ENCODE measurements at regions not wholly inside any gene's neighbourhood (a gene's known extent, or its start where the extent isn't known, plus 50 kb on each side); places are given as distances from the start of the nearest gene placed in this dataset.

GRCh38 chr12:13369474-13370056 is 173.0 kb downstream of the EMP1 start:
- peaks cover 19 to 43% of the 10 kb centered on the region in 2 donors for H3K27me3 Mint-ChIP-seq
- no peak overlapping the region for H3K27ac Mint-ChIP-seq
- DNase-seq (no peak), ATAC-seq (replicated peaks) (no peak)
- no peaks in the 10 kb centered on the region for H3K9me3 Mint-ChIP-seq
- H3K4me1 Mint-ChIP-seq (ENCODE audit: low read depth in 2 of 2), result no peaks in the 10 kb centered on the region
- no peaks in the 10 kb centered on the region for H3K36me3 Mint-ChIP-seq (ENCODE audit: insufficient read depth)
- no peak overlapping the region for H3K4me3 Mint-ChIP-seq

GRCh38 chr12:13368971-13369370 is 172.4 kb downstream of the EMP1 start:
- no peak overlapping the region for H3K27ac Mint-ChIP-seq
- H3K4me3 Mint-ChIP-seq, result no peak overlapping the region

GRCh38 chr12:13368431-13368830 is 171.9 kb downstream of the EMP1 start:
- H3K36me3 Mint-ChIP-seq (ENCODE audit: insufficient read depth), result no peaks in the 10 kb centered on the region
- ATAC-seq (replicated peaks) (no peak), DNase-seq (no peak)
- no peaks in the 10 kb centered on the region for H3K4me1 Mint-ChIP-seq (ENCODE audit: low read depth in 2 of 2)
- no peak overlapping the region for H3K27ac Mint-ChIP-seq
- no peaks in the 10 kb centered on the region for H3K9me3 Mint-ChIP-seq
- peaks cover 18 to 43% of the 10 kb centered on the region in 2 donors for H3K27me3 Mint-ChIP-seq
- H3K4me3 Mint-ChIP-seq, result no peak overlapping the region

More at GRCh38 chr12:13368971-13369370, 172.4 kb downstream of the EMP1 start:
- ATAC-seq (replicated peaks) (no peak), DNase-seq (no peak)
- H3K9me3 Mint-ChIP-seq, result no peaks in the 10 kb centered on the region
- no peaks in the 10 kb centered on the region for H3K36me3 Mint-ChIP-seq (ENCODE audit: insufficient read depth)
- peaks cover 18 to 43% of the 10 kb centered on the region in 2 donors for H3K27me3 Mint-ChIP-seq
- no peaks in the 10 kb centered on the region for H3K4me1 Mint-ChIP-seq (ENCODE audit: low read depth in 2 of 2)

DNA sequence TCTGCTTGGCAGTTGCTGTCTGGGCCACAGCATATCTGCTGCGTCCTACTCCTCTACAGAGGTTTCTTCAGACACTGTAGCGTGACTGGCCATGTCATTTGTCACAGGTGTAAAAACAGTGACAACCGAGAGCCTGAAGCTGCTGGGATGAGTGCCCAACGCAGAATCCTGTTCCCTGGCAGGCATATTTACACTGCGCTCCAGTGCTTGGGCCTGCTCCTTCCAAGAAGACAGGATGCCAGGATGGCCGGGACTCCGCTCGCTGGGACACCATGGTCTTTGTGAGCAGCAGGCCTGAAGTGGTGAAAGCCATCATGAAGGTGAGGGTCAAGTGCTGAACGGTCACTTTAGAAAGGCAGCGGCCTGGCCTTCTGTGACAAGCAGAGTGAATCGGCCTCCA is 171.4 kb downstream of the EMP1 start:
- Mint-ChIP-seq H3K27me3 (peaks cover 20 to 43% of the 10 kb centered on the region in 2 donors), H3K36me3 (ENCODE audit: insufficient read depth) (no peaks in the 10 kb centered on the region), H3K4me1 (ENCODE audit: low read depth in 2 of 2) (no peaks in the 10 kb centered on the region), H3K9me3 (no peaks in the 10 kb centered on the region), H3K27ac (no peak overlapping the region), H3K4me3 (no peak overlapping the region)
- DNase-seq (no peak), ATAC-seq (replicated peaks) (no peak)

DNA sequence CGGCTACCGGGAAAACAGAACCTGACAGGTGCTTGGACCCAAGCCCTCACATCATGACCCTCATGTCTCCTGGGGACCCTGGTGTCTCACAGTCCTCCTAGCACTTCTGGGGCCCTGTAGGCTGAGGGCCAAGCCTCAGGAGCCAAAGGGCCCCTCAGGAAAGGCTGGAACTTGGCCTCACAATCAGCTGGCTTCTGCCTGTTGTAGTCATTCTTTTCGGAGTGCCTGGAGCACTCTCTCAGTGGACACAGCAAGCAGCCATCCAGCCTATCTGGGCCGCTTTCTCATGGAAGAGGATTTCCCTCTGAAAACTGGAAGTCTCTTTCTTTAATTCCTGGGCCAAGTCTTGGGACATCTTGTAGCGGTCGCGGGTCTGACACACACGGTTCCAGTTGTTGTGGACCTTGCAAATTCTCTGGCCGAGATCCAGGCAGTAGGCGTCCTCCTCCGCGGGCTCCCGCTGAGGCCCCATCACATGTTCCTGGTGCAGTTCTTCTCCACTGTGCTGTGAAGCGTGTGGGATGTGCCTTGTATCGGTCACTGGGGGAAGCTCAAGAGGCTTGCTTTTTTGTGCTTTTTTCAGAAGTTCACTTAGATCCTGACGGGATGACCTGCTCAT is 169.3 kb downstream of the EMP1 start:
- Mint-ChIP-seq H3K4me3 (no peak overlapping the region), H3K27ac (no peak overlapping the region), H3K9me3 (no peaks in the 10 kb centered on the region), H3K4me1 (ENCODE audit: low read depth in 2 of 2) (no peaks in the 10 kb centered on the region), H3K36me3 (ENCODE audit: insufficient read depth) (no peaks in the 10 kb centered on the region), H3K27me3 (peaks cover 20 to 39% of the 10 kb centered on the region in 2 donors)
- ATAC-seq (replicated peaks), result no peak
- no peak for DNase-seq

GRCh38 chr12:13362260-13362841 is 165.8 kb downstream of the EMP1 start:
- H3K27ac Mint-ChIP-seq, result no peak overlapping the region
- H3K4me3 Mint-ChIP-seq, result no peak overlapping the region
- DNase-seq (peak; percentile 2 to 9 (median 8)), ATAC-seq (replicated peaks) (peak; percentile 47)
- H3K27me3 Mint-ChIP-seq, result peaks cover 30 to 36% of the 10 kb centered on the region in 2 donors
- H3K9me3 Mint-ChIP-seq, result no peaks in the 10 kb centered on the region
- no peaks in the 10 kb centered on the region for H3K36me3 Mint-ChIP-seq (ENCODE audit: insufficient read depth)
- H3K4me1 Mint-ChIP-seq (ENCODE audit: low read depth in 2 of 2), result no peaks in the 10 kb centered on the region

DNA sequence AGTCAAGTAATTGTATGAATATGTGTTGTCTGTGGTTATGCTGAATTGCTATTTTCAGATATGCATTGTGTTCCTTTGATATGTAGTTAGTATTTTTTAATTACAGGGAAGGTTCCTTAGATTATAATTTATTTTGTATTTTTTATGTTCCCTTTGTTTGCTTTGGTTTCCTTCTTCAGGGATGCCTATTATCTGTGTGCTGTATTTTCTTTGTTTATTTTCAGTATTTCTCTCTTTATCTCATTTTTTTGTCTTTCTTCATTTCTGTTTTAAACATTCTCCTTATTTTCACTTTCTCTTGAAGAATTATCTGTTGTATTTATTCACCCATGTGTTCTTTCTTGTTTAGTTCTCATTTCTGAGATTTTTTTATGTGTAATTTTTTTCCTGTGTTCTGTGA is 163.1 kb downstream of the EMP1 start:
- Mint-ChIP-seq H3K36me3 (ENCODE audit: insufficient read depth) (no peaks in the 10 kb centered on the region), H3K4me1 (ENCODE audit: low read depth in 2 of 2) (no peaks in the 10 kb centered on the region), H3K27ac (no peak overlapping the region), H3K4me3 (no peak overlapping the region), H3K27me3 (peaks cover 26 to 35% of the 10 kb centered on the region in 2 donors), H3K9me3 (no peaks in the 10 kb centered on the region)
- DNase-seq, result no peak
- no peak for ATAC-seq (replicated peaks)

- H3K27ac Mint-ChIP-seq, result no peak overlapping the region
- H3K4me3 Mint-ChIP-seq, result no peak overlapping the region
- no peak for ATAC-seq (replicated peaks)
- no peaks in the 10 kb centered on the region for H3K4me1 Mint-ChIP-seq (ENCODE audit: low read depth in 2 of 2)
- DNase-seq, result no peak
- no peaks in the 10 kb centered on the region for H3K9me3 Mint-ChIP-seq
- H3K36me3 Mint-ChIP-seq (ENCODE audit: insufficient read depth), result no peaks in the 10 kb centered on the region
- peaks cover 26 to 35% of the 10 kb centered on the region in 2 donors for H3K27me3 Mint-ChIP-seq
These were observed 161.9 kb downstream of the EMP1 start for GRCh38 chr12:13358391-13358905.

DNA sequence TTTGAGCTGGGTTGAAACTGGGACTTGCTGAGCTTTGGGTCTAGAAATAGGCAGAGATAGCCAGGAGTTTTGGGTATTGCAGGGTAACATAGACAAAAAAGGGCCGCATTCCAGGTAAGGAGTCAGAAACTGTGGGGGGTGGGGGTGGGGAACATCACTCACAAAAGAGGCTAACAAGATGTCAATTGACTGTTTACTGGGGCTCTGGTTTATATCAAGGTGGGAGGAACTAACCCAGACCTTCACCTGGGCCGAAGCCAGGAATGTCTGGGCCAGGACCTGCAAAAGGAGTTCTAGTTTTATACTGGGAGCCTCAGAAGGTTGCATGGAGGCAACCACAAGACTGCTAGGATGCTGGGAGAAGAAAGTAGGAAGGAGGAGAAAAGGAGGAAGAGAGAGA is 154.4 kb downstream of the EMP1 start:
- H3K27me3 Mint-ChIP-seq, result peaks cover 33 to 38% of the 10 kb centered on the region in 2 donors
- ATAC-seq (replicated peaks) (no peak), DNase-seq (no peak)
- no peak overlapping the region for H3K4me3 Mint-ChIP-seq
- H3K36me3 Mint-ChIP-seq (ENCODE audit: insufficient read depth), result no peaks in the 10 kb centered on the region
- no peaks in the 10 kb centered on the region for H3K4me1 Mint-ChIP-seq (ENCODE audit: low read depth in 2 of 2)
- H3K27ac Mint-ChIP-seq, result no peak overlapping the region
- H3K9me3 Mint-ChIP-seq, result no peaks in the 10 kb centered on the region

GRCh38 chr12:13350381-13350780 is 153.9 kb downstream of the EMP1 start:
- H3K27ac Mint-ChIP-seq, result no peak overlapping the region
- DNase-seq, result no peak
- H3K4me3 Mint-ChIP-seq, result no peak overlapping the region
- no peak for ATAC-seq (replicated peaks)
- no peaks in the 10 kb centered on the region for H3K36me3 Mint-ChIP-seq (ENCODE audit: insufficient read depth)
- no peaks in the 10 kb centered on the region for H3K9me3 Mint-ChIP-seq
- peaks cover 35 to 36% of the 10 kb centered on the region in 2 donors for H3K27me3 Mint-ChIP-seq
- no peaks in the 10 kb centered on the region for H3K4me1 Mint-ChIP-seq (ENCODE audit: low read depth in 2 of 2)

- Mint-ChIP-seq H3K9me3 (no peaks in the 10 kb centered on the region), H3K27me3 (peaks cover 40% of the 10 kb centered on the region in 2 donors), H3K4me3 (no peak overlapping the region), H3K27ac (no peak overlapping the region), H3K36me3 (ENCODE audit: insufficient read depth) (no peaks in the 10 kb centered on the region), H3K4me1 (ENCODE audit: low read depth in 2 of 2) (no peaks in the 10 kb centered on the region)
- no peak for ATAC-seq (replicated peaks)
- no peak for DNase-seq
These were observed 151.9 kb downstream of the EMP1 start for GRCh38 chr12:13348464-13348863.

DNA sequence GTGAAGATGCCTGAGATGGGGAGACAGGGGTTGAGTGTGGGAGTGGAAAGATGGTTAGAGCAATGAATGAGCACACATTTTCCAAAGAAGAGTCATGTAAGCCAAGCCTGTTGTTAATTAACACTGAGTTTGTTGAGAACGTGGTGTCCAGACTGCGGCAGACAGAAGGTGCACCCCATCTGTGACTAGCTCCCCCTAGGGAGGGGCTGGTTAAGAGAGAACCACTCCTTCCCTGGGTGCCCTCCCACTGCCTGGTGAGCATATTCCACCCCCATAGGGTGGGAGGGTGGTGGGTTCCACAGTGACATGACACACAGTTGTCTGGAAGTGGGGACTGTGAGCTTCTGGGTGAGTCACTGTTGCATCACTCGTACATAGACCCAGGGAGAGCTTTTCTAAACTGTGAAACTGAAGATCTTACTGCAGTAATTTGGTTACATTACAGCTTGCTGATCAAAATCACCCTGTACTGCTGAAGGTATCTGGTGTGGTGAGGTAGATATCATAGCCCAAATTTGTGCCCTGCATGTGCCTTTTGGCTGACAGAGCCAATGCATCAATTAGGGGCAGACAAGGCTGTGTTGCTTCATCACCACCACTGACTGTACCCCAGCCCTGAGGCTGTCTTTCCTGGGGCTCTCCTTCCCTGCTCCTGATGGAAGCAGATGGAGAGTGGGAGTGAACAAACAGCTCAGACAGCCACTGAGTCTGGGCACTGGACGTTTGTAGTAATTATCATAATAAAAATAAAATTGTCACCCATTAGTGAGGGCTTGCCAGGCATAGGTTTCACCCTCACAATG is 150.9 kb downstream of the EMP1 start:
- ATAC-seq (replicated peaks) (no peak), DNase-seq (no peak)
- no peak overlapping the region for H3K4me3 Mint-ChIP-seq
- no peaks in the 10 kb centered on the region for H3K9me3 Mint-ChIP-seq
- no peaks in the 10 kb centered on the region for H3K4me1 Mint-ChIP-seq (ENCODE audit: low read depth in 2 of 2)
- no peak overlapping the region for H3K27ac Mint-ChIP-seq
- H3K27me3 Mint-ChIP-seq, result peaks cover 39 to 50% of the 10 kb centered on the region in 2 donors
- H3K36me3 Mint-ChIP-seq (ENCODE audit: insufficient read depth), result no peaks in the 10 kb centered on the region

- no peak overlapping the region for H3K4me3 Mint-ChIP-seq
- peaks cover 40 to 60% of the 10 kb centered on the region in 2 donors for H3K27me3 Mint-ChIP-seq
- no peaks in the 10 kb centered on the region for H3K4me1 Mint-ChIP-seq (ENCODE audit: low read depth in 2 of 2)
- H3K9me3 Mint-ChIP-seq, result no peaks in the 10 kb centered on the region
- H3K27ac Mint-ChIP-seq, result no peak overlapping the region
- ATAC-seq (replicated peaks) (no peak), DNase-seq (no peak)
- H3K36me3 Mint-ChIP-seq (ENCODE audit: insufficient read depth), result no peaks in the 10 kb centered on the region
These were observed 149.2 kb downstream of the EMP1 start for GRCh38 chr12:13345722-13346121.
